Ishikawa (cell line): ENCODE measurements at regions not wholly inside any gene's neighbourhood (a gene's known extent, or its start where the extent isn't known, plus 50 kb on each side); places are given as distances from the start of the nearest gene placed in this dataset.

Source experiments
- CEBPB ChIP-seq: IDR thresholded peaks from 2 replicates; pipeline ENCODE4 v1.6.1; 2012
- CREB1 ChIP-seq: IDR thresholded peaks from 2 replicates; pipeline ENCODE4 v1.6.1; 2012; ENCODE audit warnings: low read depth
- EGR1 ChIP-seq: IDR thresholded peaks from 2 replicates; pipeline ENCODE4 v1.6.1; 2012
- EP300 ChIP-seq: IDR thresholded peaks from 2 replicates; pipeline ENCODE4 v1.6.1; 2012; ENCODE audit warnings: borderline replicate concordance
- MAX ChIP-seq: IDR thresholded peaks from 2 replicates; pipeline ENCODE4 v1.6.1; 2012
- RAD21 ChIP-seq: IDR thresholded peaks from 2 replicates; pipeline ENCODE4 v1.6.1; 2012; ENCODE audit warnings: low read depth
- REST ChIP-seq: IDR thresholded peaks from 2 replicates; pipeline ENCODE4 v1.6.1; 2012; ENCODE audit warnings: low read depth, mild to moderate bottlenecking
- TAF1 ChIP-seq: IDR thresholded peaks from 2 replicates; pipeline ENCODE4 v1.6.1; 2012; ENCODE audit warnings: low read depth, mild to moderate bottlenecking
- TEAD4 ChIP-seq: IDR thresholded peaks from 2 replicates; pipeline ENCODE4 v1.6.1; 2012
- YY1 ChIP-seq: IDR thresholded peaks from 2 replicates; pipeline ENCODE4 v1.6.1; 2012; ENCODE audit warnings: low read depth

GRCh38 chr3:44039006-44039405, 202.7 kb upstream of the TOPAZ1 start:
- TF ChIP-seq MAX (no peak), YY1 (no peak), EP300 (no peak), CREB1 (no peak), CEBPB (no peak), TEAD4 (no peak), EGR1 (no peak), RAD21 (no peak), TAF1 (no peak), REST (no peak)
